HepG2 (cell line): ENCODE measurements at regions not wholly inside any gene's neighbourhood (a gene's known extent, or its start where the extent isn't known, plus 50 kb on each side); places are given as distances from the start of the nearest gene placed in this dataset.
A peak's percentile ranks its signal among the peaks of the same experiment; 100 is the strongest.

Experiments
- AKAP8 ChIP-seq: sonication (generic); formaldehyde crosslinking; IDR thresholded peaks from 2 replicates; pipeline ENCODE4 v1.5.1; 2020; ENCODE audit warnings: mild to moderate bottlenecking, missing genetic modification reagents
- BCL6 ChIP-seq: IDR thresholded peaks from 2 replicates; pipeline ENCODE4 v1.6.1; 2016; ENCODE audit warnings: missing genetic modification reagents, missing compliant biosample characterization
- FOSL2 ChIP-seq: sonication (generic); formaldehyde crosslinking; IDR thresholded peaks from 2 replicates; pipeline ENCODE4 v1.4.0; 2020; ENCODE audit warnings: missing genetic modification reagents
- GTF2F1 ChIP-seq: fragments of 150-350 bp; IDR thresholded peaks from 2 replicates; pipeline ENCODE4 v1.6.1; 2014; ENCODE audit warnings: low read length
- SIX4 ChIP-seq: sonication (generic); formaldehyde crosslinking; IDR thresholded peaks from 2 replicates; pipeline ENCODE4 v1.4.0; 2020; ENCODE audit warnings: missing genetic modification reagents
- SOX5 ChIP-seq: IDR thresholded peaks from 2 replicates; pipeline ENCODE4 v1.6.1; 2016; ENCODE audit warnings: borderline replicate concordance
- TBX3 ChIP-seq: fragments of 450-650 bp; IDR thresholded peaks from 2 replicates; pipeline ENCODE4 v1.6.1; 2017; ENCODE audit warnings: antibody characterized with exemption, mild to moderate bottlenecking, inconsistent platforms, borderline replicate concordance
- TCF7 ChIP-seq: sonication (generic); IDR thresholded peaks from 2 replicates; pipeline ENCODE4 v1.6.1; 2016; ENCODE audit warnings: antibody characterized with exemption, low read depth
- TRIM24 ChIP-seq: sonication (generic); formaldehyde crosslinking; IDR thresholded peaks from 2 replicates; pipeline ENCODE4 v1.8.0; 2022; ENCODE audit warnings: mild to moderate bottlenecking, missing genetic modification reagents
- ZNF562 ChIP-seq: sonication (generic); formaldehyde crosslinking; IDR thresholded peaks from 2 replicates; pipeline ENCODE4 v1.8.0; 2022; ENCODE audit warnings: missing genetic modification reagents, borderline replicate concordance
- ZNF569 ChIP-seq: sonication (generic); formaldehyde crosslinking; IDR thresholded peaks from 2 replicates; pipeline ENCODE4 v1.5.0; 2020; ENCODE audit warnings: mild to moderate bottlenecking, missing genetic modification reagents, moderate library complexity, borderline replicate concordance
- ZNF572 ChIP-seq: sonication (generic); formaldehyde crosslinking; IDR thresholded peaks from 2 replicates; pipeline ENCODE4 v1.5.1; 2020; ENCODE audit warnings: mild to moderate bottlenecking, missing genetic modification reagents
- TF ChIP-seq, protein P1 (sequence below): sonication (generic); formaldehyde crosslinking; IDR thresholded peaks from 2 replicates; pipeline ENCODE4 v1.4.0; 2020; ENCODE audit warnings: missing genetic modification reagents, mild to moderate bottlenecking, borderline replicate concordance
- TF ChIP-seq, protein P2 (sequence below): sonication (generic); formaldehyde crosslinking; IDR thresholded peaks from 2 replicates; pipeline ENCODE4 v1.5.0; 2020; ENCODE audit warnings: missing genetic modification reagents
- TF ChIP-seq, protein P3 (sequence below): sonication (generic); IDR thresholded peaks from 2 replicates; pipeline ENCODE4 v1.6.1; 2016; ENCODE audit warnings: low read depth, borderline replicate concordance
- TF ChIP-seq, protein P4 (sequence below): sonication (generic); formaldehyde crosslinking; IDR thresholded peaks from 2 replicates; pipeline ENCODE4 v1.8.1; 2023; ENCODE audit warnings: mild to moderate bottlenecking, moderate library complexity, missing genetic modification reagents
- TF ChIP-seq, protein P5 (sequence below): sonication (generic); formaldehyde crosslinking; IDR thresholded peaks from 2 replicates; pipeline ENCODE4 v1.5.1; 2020; ENCODE audit warnings: mild to moderate bottlenecking, missing genetic modification reagents, moderate library complexity
- TF ChIP-seq, protein P6 (sequence below): sonication (generic); formaldehyde crosslinking; IDR thresholded peaks from 2 replicates; pipeline ENCODE4 v1.4.0; 2020; ENCODE audit warnings: missing genetic modification reagents

DNA sequence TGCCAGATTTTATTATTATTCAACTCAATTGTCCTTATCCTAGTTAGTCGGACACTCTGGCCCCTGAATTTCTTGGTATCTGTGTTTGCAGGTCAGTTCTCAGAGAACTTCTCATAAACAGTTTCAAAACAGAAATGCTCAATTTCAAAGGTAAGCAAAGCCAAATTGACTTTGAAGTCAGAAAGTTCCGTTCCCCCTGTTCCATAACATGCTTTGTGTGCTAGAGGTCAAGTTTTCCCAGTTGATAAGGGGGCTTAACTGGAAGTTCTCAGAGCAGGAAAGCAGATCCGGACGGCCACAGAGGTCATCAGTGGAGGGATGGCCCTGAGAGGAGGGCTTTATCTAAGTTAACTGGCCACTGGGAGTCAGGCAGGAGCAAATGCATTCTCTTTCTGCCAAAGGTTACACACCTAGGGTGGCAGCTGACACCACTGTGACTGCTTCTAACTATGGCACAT, 417.2 kb downstream of the COG6 start (continued):
- TF ChIP-seq, protein P1, sequence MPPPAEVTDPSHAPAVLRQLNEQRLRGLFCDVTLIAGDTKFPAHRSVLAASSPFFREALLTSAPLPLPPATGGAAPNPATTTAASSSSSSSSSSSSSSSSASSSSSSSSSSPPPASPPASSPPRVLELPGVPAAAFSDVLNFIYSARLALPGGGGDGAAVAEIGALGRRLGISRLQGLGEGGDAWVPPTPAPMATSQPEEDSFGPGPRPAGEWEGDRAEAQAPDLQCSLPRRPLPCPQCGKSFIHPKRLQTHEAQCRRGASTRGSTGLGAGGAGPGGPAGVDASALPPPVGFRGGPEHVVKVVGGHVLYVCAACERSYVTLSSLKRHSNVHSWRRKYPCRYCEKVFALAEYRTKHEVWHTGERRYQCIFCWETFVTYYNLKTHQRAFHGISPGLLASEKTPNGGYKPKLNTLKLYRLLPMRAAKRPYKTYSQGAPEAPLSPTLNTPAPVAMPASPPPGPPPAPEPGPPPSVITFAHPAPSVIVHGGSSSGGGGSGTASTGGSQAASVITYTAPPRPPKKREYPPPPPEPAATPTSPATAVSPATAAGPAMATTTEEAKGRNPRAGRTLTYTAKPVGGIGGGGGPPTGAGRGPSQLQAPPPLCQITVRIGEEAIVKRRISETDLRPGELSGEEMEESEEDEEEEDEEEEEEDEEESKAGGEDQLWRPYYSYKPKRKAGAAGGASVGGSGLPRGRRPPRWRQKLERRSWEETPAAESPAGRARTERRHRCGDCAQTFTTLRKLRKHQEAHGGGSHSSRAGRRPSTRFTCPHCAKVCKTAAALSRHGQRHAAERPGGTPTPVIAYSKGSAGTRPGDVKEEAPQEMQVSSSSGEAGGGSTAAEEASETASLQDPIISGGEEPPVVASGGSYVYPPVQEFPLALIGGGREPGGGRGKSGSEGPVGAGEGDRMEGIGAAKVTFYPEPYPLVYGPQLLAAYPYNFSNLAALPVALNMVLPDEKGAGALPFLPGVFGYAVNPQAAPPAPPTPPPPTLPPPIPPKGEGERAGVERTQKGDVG (CRISPR knock-in tag): no peak
- TF ChIP-seq TRIM24 (CRISPR knock-in tag) (peak; percentile 89), AKAP8 (CRISPR knock-in tag) (peak; percentile 50; the same call in 1 of the 2 replicates), SOX5 (CRISPR knock-in tag) (peak; percentile 94), SIX4 (CRISPR knock-in tag) (peak; percentile 94), TBX3 (no peak), TCF7 (peak; percentile 95), FOSL2 (CRISPR knock-in tag) (peak; percentile 67), ZNF569 (no peak), ZNF572 (CRISPR knock-in tag) (no peak), GTF2F1 (no peak), ZNF562 (CRISPR knock-in tag) (no peak), BCL6 (CRISPR knock-in tag) (peak; percentile 93)
- TF ChIP-seq, protein P2, sequence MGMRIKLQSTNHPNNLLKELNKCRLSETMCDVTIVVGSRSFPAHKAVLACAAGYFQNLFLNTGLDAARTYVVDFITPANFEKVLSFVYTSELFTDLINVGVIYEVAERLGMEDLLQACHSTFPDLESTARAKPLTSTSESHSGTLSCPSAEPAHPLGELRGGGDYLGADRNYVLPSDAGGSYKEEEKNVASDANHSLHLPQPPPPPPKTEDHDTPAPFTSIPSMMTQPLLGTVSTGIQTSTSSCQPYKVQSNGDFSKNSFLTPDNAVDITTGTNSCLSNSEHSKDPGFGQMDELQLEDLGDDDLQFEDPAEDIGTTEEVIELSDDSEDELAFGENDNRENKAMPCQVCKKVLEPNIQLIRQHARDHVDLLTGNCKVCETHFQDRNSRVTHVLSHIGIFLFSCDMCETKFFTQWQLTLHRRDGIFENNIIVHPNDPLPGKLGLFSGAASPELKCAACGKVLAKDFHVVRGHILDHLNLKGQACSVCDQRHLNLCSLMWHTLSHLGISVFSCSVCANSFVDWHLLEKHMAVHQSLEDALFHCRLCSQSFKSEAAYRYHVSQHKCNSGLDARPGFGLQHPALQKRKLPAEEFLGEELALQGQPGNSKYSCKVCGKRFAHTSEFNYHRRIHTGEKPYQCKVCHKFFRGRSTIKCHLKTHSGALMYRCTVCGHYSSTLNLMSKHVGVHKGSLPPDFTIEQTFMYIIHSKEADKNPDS (CRISPR knock-in tag): 0 out of 2 replicates have a peak, but pooled peaks have one; percentile 49
- TF ChIP-seq, protein P3, sequence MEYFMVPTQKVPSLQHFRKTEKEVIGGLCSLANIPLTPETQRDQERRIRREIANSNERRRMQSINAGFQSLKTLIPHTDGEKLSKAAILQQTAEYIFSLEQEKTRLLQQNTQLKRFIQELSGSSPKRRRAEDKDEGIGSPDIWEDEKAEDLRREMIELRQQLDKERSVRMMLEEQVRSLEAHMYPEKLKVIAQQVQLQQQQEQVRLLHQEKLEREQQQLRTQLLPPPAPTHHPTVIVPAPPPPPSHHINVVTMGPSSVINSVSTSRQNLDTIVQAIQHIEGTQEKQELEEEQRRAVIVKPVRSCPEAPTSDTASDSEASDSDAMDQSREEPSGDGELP: peak; percentile 58; the same call in 1 of the 2 replicates
- TF ChIP-seq, protein P4, sequence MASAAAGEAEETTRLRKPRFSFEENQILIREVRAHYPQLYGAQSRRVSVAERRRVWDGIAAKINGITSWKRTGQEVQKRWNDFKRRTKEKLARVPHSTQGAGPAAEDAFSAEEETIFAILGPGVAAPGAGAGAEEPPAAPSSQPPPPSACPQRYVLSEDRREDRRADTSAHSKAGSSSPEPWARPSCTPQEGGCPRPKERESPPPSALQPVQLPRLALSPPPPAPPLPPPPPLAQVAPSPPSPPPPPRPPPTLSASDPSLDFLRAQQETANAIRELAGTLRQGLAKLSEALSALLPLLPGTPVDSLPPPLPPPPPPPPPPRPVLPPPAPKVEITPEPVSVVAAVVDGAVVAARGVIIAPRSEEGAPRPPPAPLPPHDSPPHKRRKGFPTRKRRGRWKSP (CRISPR knock-in tag): 0 out of 2 replicates have a peak, but pooled peaks have one; percentile 56
- TF ChIP-seq, protein P5, sequence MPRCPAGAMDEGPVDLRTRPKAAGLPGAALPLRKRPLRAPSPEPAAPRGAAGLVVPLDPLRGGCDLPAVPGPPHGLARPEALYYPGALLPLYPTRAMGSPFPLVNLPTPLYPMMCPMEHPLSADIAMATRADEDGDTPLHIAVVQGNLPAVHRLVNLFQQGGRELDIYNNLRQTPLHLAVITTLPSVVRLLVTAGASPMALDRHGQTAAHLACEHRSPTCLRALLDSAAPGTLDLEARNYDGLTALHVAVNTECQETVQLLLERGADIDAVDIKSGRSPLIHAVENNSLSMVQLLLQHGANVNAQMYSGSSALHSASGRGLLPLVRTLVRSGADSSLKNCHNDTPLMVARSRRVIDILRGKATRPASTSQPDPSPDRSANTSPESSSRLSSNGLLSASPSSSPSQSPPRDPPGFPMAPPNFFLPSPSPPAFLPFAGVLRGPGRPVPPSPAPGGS (CRISPR knock-in tag): no peak; the same call in 1 of the 2 replicates
- TF ChIP-seq, protein P6, sequence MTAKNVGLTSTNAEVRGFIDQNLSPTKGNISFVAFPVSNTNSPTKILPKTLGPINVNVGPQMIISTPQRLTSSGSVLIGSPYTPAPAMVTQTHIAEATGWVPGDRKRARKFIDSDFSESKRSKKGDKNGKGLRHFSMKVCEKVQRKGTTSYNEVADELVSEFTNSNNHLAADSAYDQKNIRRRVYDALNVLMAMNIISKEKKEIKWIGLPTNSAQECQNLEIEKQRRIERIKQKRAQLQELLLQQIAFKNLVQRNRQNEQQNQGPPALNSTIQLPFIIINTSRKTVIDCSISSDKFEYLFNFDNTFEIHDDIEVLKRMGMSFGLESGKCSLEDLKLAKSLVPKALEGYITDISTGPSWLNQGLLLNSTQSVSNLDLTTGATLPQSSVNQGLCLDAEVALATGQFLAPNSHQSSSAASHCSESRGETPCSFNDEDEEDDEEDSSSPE (CRISPR knock-in tag): no peak
